HG03025 (cell line): ENCODE measurements at regions not wholly inside any gene's neighbourhood (a gene's known extent, or its start where the extent isn't known, plus 50 kb on each side); places are given as distances from the start of the nearest gene placed in this dataset.
"Not testable (repeated sequence)": the region's sequence is repeated elsewhere in the genome, so short reads cannot be mapped to it uniquely, and the experiment has no call there.

Source experiments
- ATAC-seq: cut with Tn5 transposase; IDR thresholded peaks from one replicate; pipeline ENCODE4 v1.9.1; 2021; ENCODE audit warnings: mild to moderate bottlenecking, moderate library complexity; ENCODE audit not compliant: unreplicated experiment, low FRiP score

DNA sequence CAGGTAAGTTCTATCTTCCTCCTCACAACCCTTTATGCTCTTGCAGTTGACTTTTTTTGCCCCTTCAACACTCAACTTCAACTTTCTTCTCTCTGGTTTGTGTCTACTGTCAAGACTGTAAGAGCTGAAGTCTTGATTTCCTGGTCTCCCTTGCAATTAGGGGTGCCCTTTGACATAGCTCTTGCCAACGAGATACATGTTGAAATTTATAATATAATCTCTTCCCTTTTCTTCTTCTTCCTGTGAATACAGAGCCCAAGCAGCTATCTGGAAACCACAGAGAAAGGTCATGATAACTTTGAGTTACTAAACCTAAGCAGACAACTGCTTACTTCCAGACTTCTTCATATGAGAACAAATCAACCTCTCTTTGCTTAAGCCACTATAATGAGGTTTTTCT, 163.5 kb downstream of the MC4R start:
- ATAC-seq = no peak

DNA sequence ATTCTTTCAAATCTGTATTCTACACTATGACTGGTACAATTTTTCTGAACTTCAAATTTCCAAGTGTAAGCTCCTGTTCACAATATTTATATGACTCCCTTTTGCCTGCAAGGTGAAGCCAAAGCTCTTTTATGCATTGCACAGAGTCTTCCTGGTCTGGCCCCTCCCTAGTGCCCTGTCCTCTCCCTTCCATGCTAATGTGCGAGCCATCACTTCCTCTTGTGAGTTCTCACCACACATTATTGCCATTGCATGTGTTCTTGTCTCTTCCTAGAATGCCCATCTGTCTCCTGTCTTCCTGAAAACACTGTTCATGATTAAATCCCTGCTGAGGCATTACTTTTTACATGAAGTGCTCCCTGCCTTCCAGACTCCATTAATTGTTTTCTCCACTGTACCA, 169.9 kb downstream of the MC4R start:
- ATAC-seq = no peak

GRCh38 chr18:60200558-60200957, 172.0 kb downstream of the MC4R start:
- ATAC-seq = no peak

DNA sequence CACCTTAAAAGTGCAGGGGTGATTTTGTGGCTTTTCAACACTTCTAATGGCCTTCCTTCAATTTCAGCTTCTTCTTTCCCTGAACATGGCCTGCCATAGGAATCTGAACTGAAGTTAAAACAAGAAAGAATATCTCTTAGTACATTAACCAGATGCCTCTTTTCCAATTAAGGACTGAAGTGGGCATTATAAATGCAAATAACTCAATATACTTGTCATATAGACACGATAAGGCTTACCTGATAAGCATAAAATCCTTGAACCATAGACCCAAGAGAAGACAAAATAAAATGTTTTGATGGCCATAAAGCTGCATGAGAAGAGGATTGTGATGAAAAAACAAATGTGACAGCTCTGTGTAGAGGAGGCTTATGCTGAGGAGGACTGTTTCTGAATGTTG, 173.1 kb downstream of the MC4R start:
- ATAC-seq = no peak

- ATAC-seq = no peak
Observed at GRCh38 chr18:60197671-60198462, 174.7 kb downstream of the MC4R start.

DNA sequence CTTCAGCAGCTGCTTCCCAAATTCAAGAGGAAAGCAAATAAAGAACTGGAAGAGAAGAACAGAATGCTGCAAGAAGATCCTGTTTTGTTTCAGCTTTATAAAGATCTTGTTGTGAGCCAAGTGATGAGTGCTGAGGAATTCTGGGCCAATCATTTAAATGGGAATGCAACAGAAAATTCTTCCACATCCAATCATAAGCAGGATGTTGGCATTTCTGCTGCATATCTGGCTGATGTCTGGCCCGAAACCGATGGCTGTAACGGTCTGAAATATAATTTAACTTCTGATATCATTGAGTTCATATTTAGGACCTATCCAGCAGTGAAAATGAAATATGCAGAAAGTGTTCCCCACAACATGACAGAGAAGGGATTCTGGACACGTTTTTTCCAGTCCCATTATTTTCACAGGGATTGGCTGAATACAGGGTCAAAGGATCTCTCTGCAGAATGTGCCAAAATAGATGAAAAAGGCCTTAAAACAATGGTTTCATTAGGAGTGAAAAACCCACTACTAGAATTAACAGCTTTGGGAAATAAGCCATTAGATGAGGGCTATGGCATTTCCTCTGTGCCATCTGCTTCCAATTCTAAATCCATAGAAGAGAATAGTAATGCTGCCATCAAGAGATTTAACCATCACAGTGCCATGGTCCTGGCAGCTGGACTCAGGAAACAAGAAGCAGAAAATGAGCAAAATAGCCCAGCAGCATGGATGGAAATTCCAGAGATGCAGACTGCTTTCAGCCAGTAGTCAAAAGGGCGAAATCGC, 175.6 kb downstream of the MC4R start:
- ATAC-seq = no peak

DNA sequence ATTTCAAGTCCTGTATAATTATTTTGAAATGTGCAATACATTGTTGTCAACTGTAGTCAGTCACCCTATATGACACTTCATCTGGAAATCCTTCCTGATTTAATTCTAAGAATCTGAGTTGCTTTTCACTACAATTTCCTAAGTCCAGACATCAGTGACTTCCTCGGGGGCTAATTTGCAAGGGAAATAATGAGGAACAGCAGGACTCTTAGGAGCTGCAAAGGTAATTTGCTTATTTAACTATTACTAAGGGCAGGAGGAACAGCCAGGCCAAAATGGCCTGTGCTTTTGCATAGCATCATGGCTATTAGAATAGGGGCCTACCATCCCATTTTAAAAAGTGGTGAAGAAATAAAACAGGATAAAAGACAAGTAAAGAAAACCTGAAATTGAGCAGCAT, 178.8 kb downstream of the MC4R start:
- ATAC-seq = no peak

GRCh38 chr18:60191926-60192325, 180.6 kb downstream of the MC4R start:
- no peak for ATAC-seq

DNA sequence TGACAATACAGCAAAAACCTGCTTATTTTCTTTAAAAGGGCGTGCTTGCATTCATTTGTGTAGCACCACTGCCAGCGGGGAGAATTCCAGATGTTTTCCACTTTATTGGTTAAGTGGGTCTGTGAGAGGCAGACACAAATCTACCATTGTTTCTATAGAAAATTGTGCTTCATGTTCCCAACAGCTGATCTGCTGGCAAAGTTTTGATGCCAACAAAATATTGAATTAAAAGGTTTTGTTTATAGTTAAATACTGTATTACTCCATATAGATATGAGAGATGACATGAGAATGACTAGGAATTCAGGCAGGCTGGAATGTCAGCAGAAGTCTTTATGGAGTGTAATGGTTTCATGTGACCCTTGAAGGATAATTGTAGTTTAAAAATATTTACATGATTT, 182.7 kb downstream of the MC4R start:
- no peak for ATAC-seq

- no peak for ATAC-seq
Observed at GRCh38 chr18:60188958-60189357, 183.6 kb downstream of the MC4R start.

- no peak for ATAC-seq
Observed at GRCh38 chr18:60182223-60182622, 190.4 kb downstream of the MC4R start.

- ATAC-seq = no peak
Observed at GRCh38 chr18:60180671-60181070, 191.9 kb downstream of the MC4R start.

- ATAC-seq = not testable (repeated sequence)
Observed at GRCh38 chr18:60178224-60178623, 194.4 kb downstream of the MC4R start.

DNA sequence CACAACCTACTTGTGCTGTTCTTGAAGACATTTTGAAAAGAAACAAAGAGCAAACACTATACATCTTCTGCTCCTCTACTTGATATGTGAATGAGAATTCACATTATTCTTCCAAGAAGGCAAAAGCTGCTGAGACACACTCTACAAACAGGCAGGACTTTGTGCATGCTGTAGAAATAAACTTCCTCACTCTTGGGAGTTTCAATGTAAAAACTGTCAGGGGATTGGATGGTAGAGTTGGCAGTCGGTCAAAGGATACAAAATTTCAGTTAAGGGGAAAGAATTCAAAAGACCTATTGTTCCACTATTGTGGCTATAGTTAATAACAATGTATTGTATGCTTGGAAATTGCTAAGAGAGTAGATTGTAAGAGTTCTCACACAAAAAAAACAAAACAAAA, 196.3 kb downstream of the MC4R start:
- ATAC-seq = no peak

DNA sequence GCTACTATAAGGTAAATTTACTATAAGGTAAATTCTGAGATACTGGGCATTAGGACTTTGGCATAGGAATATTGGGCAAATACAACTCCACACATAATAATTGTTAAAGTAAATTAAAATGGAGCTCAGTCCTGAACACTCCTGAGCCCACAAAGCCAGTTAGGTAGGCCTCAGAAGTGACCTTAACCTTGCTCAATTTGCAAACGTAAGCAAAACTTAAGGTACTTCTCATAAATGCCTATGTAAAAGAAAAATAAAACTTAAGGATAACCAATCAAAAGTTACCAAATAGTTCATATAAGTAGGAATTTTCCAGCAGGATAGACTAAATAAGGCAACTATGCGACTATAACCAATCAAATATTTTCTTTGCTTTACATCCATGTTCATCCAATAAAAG, 197.7 kb downstream of the MC4R start:
- no peak for ATAC-seq

DNA sequence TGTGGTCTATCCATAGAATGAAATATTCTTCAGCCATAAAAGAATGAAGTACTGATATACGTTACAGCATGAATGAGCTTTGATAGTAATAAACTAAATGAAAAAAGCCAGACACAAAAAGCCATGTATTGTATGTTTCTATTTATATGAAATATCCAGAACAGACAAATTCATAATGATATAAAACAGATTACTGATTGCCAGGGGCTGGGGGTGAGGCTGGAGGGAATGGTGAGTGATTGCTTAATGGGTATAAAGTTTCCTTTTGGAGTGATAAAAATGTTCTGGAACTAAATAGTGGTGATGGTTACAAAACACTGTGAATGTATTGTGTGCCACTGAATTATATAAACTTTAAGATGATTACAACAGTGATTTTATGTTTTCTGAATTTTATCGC, 200.5 kb downstream of the MC4R start:
- ATAC-seq = no peak

DNA sequence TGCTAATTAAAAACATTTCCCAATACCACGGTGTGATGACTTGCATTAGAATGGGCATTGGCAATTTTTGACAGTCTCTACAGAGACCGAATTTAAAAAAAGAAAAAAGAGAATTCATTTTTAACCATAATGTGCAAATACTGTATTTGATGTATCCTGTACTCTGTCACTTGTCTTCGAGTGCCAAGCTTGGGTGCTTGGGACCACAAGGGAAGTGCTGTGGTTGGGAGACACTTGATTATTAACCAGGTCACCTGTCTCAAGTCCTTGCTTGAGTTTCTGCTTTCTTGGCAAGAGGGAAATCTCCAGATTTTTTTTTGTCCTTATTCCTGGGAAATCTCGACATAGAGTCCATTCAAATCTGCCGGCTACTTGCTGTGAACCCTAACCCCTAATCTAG, 209.0 kb downstream of the MC4R start:
- no peak for ATAC-seq

GRCh38 chr18:60162388-60162787, 210.2 kb downstream of the MC4R start:
- no peak for ATAC-seq

- ATAC-seq = no peak
Observed at GRCh38 chr18:60157810-60158209, 214.8 kb downstream of the MC4R start.

DNA sequence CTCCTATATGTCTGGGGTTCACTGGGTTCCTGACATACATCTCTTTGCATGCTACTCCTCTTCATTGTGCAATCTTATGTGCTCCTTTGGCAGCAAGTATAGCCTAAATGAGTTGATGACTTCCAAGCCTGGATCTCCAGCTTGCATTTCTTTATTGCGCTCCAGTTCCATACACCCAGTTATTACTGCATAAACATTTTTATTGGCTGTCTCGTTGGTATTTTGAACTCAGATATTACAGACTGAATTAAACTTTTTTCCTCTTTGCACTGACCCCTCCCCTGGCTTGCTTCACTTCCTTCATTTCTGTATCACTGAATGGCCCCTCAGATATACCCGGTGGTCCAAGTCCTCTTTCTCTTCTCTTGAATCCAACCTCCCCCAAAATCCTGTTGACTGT, 219.2 kb downstream of the MC4R start:
- ATAC-seq = no peak

DNA sequence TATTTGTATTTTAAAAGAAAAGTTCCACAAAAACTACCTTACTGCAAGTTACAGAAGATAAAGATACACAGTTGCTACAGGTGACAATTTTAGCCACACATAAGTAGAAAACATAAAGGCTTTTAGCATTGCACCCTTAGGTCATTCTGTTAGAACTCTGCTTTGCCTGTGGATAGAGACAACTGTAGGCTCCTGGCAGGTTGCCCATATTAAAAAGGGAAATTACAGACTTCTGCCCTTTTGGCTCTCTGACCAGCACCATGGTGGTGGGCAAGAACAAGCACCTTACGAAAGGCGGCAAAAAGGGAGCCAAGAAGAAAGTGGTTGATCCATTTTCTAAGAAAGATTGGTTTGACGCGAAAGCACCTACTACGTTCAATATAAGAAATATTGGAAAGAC, 223.3 kb downstream of the MC4R start:
- no peak for ATAC-seq

GRCh38 chr18:60147323-60147722, 225.3 kb downstream of the MC4R start:
- no peak for ATAC-seq
